ENCODE measurements at regions not wholly inside any gene's neighbourhood (a gene's known extent, or its start where the extent isn't known, plus 50 kb on each side); places are given as distances from the start of the nearest gene placed in this dataset.

DNA sequence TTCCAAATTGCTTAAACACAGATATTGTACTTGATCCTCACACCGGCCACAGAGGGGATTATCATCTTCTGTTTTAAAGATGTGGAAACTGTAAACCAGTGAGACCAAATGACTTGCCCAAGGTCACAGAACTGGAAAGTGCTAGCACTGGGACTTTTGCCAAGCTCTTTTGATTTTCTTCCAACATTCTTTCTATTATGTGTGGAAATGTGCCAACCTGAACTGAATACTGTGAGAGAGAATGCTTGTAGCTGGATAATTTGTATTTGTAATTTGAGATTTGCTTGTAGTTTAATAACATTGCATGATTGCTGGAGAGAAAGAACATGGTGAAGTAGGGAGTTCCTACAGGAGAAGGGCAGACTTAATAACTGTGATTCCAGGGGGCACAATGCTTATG, 977.9 kb upstream of the NUDT12 start:
- TF ChIP-seq, protein P1, sequence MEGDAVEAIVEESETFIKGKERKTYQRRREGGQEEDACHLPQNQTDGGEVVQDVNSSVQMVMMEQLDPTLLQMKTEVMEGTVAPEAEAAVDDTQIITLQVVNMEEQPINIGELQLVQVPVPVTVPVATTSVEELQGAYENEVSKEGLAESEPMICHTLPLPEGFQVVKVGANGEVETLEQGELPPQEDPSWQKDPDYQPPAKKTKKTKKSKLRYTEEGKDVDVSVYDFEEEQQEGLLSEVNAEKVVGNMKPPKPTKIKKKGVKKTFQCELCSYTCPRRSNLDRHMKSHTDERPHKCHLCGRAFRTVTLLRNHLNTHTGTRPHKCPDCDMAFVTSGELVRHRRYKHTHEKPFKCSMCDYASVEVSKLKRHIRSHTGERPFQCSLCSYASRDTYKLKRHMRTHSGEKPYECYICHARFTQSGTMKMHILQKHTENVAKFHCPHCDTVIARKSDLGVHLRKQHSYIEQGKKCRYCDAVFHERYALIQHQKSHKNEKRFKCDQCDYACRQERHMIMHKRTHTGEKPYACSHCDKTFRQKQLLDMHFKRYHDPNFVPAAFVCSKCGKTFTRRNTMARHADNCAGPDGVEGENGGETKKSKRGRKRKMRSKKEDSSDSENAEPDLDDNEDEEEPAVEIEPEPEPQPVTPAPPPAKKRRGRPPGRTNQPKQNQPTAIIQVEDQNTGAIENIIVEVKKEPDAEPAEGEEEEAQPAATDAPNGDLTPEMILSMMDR (IDR thresholded peaks at IDR 0.05; ENCODE audit: poor library complexity): no peak
- TF ChIP-seq EZH2 (IDR thresholded peaks at IDR 0.05; ENCODE audit: borderline replicate concordance): no peak
- no peak for TF ChIP-seq EZH2phosphoT487 (IDR thresholded peaks at IDR 0.05; ENCODE audit: low read depth, severe bottlenecking, unreplicated experiment)
